Stomach (tissue), 8 donors: ENCODE measurements at regions not wholly inside any gene's neighbourhood (a gene's known extent, or its start where the extent isn't known, plus 50 kb on each side); places are given as distances from the start of the nearest gene placed in this dataset.
"Not testable (repeated sequence)": the region's sequence is repeated elsewhere in the genome, so short reads cannot be mapped to it uniquely, and the experiment has no call there.

Source experiments
- DNase-seq, 2 donors: peaks; one replicate each; pipeline versions ENCODE4 v3.0.0 to v3.0.0-alpha.2; 2013 to 2019
- H3K27ac ChIP-seq, 5 donors: fragments of 200-600 bp in 4 of 5; sonication (generic) in 4 of 5; one replicate each; pipeline ENCODE4 v1.5.1; 2013 to 2019; ENCODE audit warnings: mild to moderate bottlenecking in 1 of 5, moderate library complexity in 1 of 5
- H3K27me3 ChIP-seq, 3 donors: fragments of 200-600 bp; sonication (generic); one replicate each; pipeline ENCODE4 v1.5.1; 2017 to 2019; ENCODE audit warnings: mixed run types in 1 of 3
- H3K36me3 ChIP-seq, 4 donors: fragments of 200-600 bp; sonication (generic); 1 replicate in 3 of 4; 2 replicates in 1 of 4; pipeline ENCODE4 v1.5.1; 2016 to 2019
- H3K4me1 ChIP-seq, 4 donors: fragments of 200-600 bp; sonication (generic); one replicate each; pipeline ENCODE4 v1.5.1; 2016 to 2019
- H3K4me3 ChIP-seq, 4 donors: fragments of 200-600 bp; sonication (generic) in 3 of 4; one replicate each; pipeline ENCODE4 v1.5.1; 2016 to 2019; ENCODE audit warnings: mild to moderate bottlenecking in 1 of 4
- H3K9me3 ChIP-seq, 4 donors: fragments of 200-600 bp; sonication (generic); one replicate each; pipeline ENCODE4 v1.5.1; 2016 to 2019
- CTCF ChIP-seq, 7 experiments: fragments of 450-650 bp in 4 of 7; fragments of 200-600 bp in 3 of 7; sonication (generic) in 3 of 7; IDR thresholded peaks; one replicate each; pipeline ENCODE4 v1.5.1; 2016 to 2019; ENCODE audit warnings: antibody characterized with exemption in 7 of 7, control low read depth in 2 of 7, mild to moderate bottlenecking in 1 of 7
- EP300 ChIP-seq: sonication (generic); formaldehyde crosslinking; IDR thresholded peaks from one replicate; pipeline ENCODE4 v1.6.1; 2017; ENCODE audit warnings: antibody characterized with exemption
- POLR2A ChIP-seq, 4 donors: fragments of 450-650 bp; IDR thresholded peaks; one replicate each; pipeline ENCODE4 v1.6.1; 2016; ENCODE audit warnings: antibody characterized with exemption in 4 of 4, control low read depth in 2 of 4, mild to moderate bottlenecking in 1 of 4, moderate library complexity in 1 of 4
- POLR2AphosphoS5 ChIP-seq, 3 donors: sonication (generic); formaldehyde crosslinking; IDR thresholded peaks; one replicate each; pipeline ENCODE4 v1.6.1; 2016; ENCODE audit warnings: antibody characterized with exemption in 3 of 3
- WGBS, 5 donors: extraction: QIAGEN DNeasy Blood & Tissue Kit in 3 of 5; methylation state at CpG; one replicate each; pipeline versions ENCODE4 v1.1.5 to v1.1.7; 2013 to 2018; 5-methylcytosine and 5-hydroxymethylcytosine counted together
- intact Hi-C: fragments of 100-400 bp; cut with DNase I; formaldehyde crosslinking; loops from one replicate; pipeline ENCODE4 v1.15.1; 2023; ENCODE audit warnings: low total_unique reads
- donor health status: healthy with polysubstance abuse.
- donor health status: Bipolar disorder and iron deficiency.
- donor health status: healthy.

DNA sequence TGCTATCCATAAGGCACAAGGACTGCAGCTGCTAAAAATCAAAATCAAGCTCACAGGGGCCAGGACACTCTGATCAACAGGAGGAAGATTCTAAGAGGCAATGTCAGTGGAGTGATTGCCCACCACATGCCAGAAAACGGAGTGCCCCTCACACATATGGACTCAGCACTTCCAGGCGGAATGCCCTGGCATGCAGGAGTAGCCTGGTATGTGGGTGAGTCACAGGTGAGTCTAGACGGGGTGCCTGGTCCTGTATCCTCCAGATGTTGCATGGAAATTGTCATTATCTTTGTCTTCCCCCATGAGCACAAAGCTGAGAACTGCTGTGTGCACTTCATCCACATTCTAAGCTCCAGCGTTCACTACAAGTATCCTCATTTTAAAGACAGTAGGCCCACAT is 129.2 kb upstream of the FOXD4L5 start:
- peaks cover 0 to 70% (median 32%) of the 10 kb centered on the region in 4 donors for H3K9me3 ChIP-seq
- H3K36me3 ChIP-seq, H3K4me1 ChIP-seq, H3K27me3 ChIP-seq, H3K27ac ChIP-seq, H3K4me3 ChIP-seq, DNase-seq, intact Hi-C loops: not testable (repeated sequence)
- WGBS, 5 donors: 50 to 80% (median 52%) methylated on average over 2 to 4 of the region's 4 CpGs

DNA sequence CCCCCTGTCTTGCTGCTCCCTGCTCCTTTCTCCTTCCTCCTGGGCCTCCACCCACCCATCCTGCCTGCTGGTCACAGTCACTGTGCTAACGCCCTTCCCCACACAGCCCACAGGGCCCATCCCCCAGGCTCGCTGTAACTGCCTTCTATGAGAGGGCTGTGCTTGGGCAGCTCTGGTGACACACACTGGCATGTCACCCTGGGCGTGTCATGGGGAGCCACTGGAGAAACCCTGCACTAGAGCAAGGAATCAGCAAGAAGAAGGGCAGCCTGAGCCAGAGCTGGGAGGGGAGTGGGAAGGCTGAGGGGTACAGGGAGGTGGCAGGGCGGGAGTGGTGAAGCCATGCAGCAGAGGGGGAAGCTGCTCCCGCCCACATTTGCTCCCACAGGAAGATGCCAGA is 128.4 kb upstream of the FOXD4L5 start:
- not testable (repeated sequence) for DNase-seq, H3K27me3 ChIP-seq

DNA sequence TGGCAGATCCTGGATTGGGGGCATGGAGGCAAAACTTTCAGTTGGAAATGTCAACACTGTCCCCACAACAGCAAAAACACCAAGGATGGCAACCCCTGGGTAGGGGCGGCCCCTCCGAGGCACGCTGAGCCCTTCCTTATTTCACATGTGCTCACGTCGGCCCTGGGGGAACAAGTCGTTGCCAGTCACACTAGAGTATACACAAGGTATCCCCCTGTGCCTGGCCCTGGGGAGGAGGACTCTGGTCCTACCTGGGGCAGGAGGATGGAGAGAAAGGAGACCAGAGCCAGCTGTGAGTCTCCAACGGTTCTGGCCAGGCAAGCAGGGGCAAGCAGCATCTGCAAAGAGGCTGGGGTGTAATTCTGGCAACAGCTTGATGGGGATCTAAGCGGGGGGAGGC is 126.9 kb upstream of the FOXD4L5 start:
- no peak for TF ChIP-seq POLR2A (IDR thresholded peaks at IDR 0.05)
- TF ChIP-seq EP300: no peak
- no peak for TF ChIP-seq CTCF (IDR thresholded peaks at IDR 0.05)
- no peak for TF ChIP-seq POLR2AphosphoS5 (IDR thresholded peaks at IDR 0.05)

More for the DNA sequence above, 128.4 kb upstream of the FOXD4L5 start:
- H3K36me3 ChIP-seq, H3K4me1 ChIP-seq, H3K27ac ChIP-seq, intact Hi-C loops, H3K4me3 ChIP-seq: not testable (repeated sequence)
- WGBS, 5 donors: 56 to 68% (median 61%) methylated on average over 5 of the region's 5 CpGs
- peaks cover 0 to 72% (median 32%) of the 10 kb centered on the region in 4 donors for H3K9me3 ChIP-seq

GRCh38 chr9:65411336-65411735 is 126.3 kb upstream of the FOXD4L5 start:
- H3K36me3 ChIP-seq: no peaks in the 10 kb centered on the region
- 84 to 92% (median 86%) methylated on average over 9 of the region's 9 CpGs for WGBS, 5 donors
- no peaks in the 10 kb centered on the region for H3K4me1 ChIP-seq
- peaks cover 0 to 69% (median 29%) of the 10 kb centered on the region in 4 donors for H3K9me3 ChIP-seq
- no peak overlapping the region for H3K27ac ChIP-seq
- no peak for TF ChIP-seq POLR2AphosphoS5 (IDR thresholded peaks at IDR 0.05)
- no peak for TF ChIP-seq POLR2A (IDR thresholded peaks at IDR 0.05)
- no peak for TF ChIP-seq EP300
- TF ChIP-seq CTCF (IDR thresholded peaks at IDR 0.05): no peak
- H3K4me3 ChIP-seq: no peak overlapping the region
- H3K27me3 ChIP-seq: no peaks in the 10 kb centered on the region
- intact Hi-C loops: no loop called here
- DNase-seq: no peak

More for the DNA sequence above, 126.9 kb upstream of the FOXD4L5 start:
- WGBS, 5 donors: 72 to 82% (median 81%) methylated on average over 8 of the region's 8 CpGs
- no peaks in the 10 kb centered on the region for H3K27me3 ChIP-seq
- intact Hi-C loops: no loop called here
- H3K4me1 ChIP-seq: no peaks in the 10 kb centered on the region
- H3K27ac ChIP-seq: no peak overlapping the region
- peaks cover 0 to 66% (median 30%) of the 10 kb centered on the region in 4 donors for H3K9me3 ChIP-seq
- no peak for DNase-seq
- H3K36me3 ChIP-seq: no peaks in the 10 kb centered on the region
- no peak overlapping the region for H3K4me3 ChIP-seq

DNA sequence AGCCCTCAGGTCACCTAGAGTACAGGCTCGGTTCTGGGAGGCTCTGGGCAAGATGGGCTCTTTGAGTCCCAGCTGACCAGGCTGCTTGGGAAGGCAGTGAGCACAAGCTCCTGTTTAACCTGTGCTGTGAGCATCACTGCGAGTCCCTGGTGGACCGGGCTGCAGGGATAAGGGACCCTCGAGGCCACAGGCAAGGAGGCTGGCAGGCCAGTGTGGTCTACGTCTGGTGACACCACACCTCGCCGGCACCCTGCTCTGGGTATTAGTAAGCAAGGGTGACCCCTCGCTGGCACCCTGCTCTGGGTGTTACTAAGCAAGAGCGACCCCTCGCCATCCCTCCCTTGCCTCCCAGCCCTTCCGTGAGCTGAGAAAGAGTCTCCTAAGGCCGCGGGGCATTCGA is 125.9 kb upstream of the FOXD4L5 start:
- no peak overlapping the region for H3K27ac ChIP-seq
- TF ChIP-seq EP300: no peak
- TF ChIP-seq POLR2AphosphoS5 (IDR thresholded peaks at IDR 0.05): no peak
- TF ChIP-seq POLR2A (IDR thresholded peaks at IDR 0.05): no peak
- no peak for TF ChIP-seq CTCF (IDR thresholded peaks at IDR 0.05)
- no peaks in the 10 kb centered on the region for H3K4me1 ChIP-seq
- intact Hi-C loops: no loop called here
- whole genome bisulfite sequencing, 5 donors: 69 to 76% (median 73%) methylated on average over 14 of the region's 14 CpGs
- H3K4me3 ChIP-seq: no peak overlapping the region
- H3K27me3 ChIP-seq: no peaks in the 10 kb centered on the region
- peaks cover 0 to 73% (median 31%) of the 10 kb centered on the region in 4 donors for H3K9me3 ChIP-seq
- H3K36me3 ChIP-seq: no peaks in the 10 kb centered on the region
- DNase-seq: no peak
